Right ventricle myocardium inferior (tissue), 1 donor: ENCODE measurements at regions not wholly inside any gene's neighbourhood (a gene's known extent, or its start where the extent isn't known, plus 50 kb on each side); places are given as distances from the start of the nearest gene placed in this dataset.
"Not testable (repeated sequence)": the region's sequence is repeated elsewhere in the genome, so short reads cannot be mapped to it uniquely, and the experiment has no call there.

Experiments
- ATAC-seq: fragments of 200-7000 bp; cut with Tn5 transposase; one replicate; pipeline ENCODE4 v1.9.1; 2020; ENCODE audit warnings: mild to moderate bottlenecking, moderate library complexity
- DNase-seq: peaks from one replicate; pipeline ENCODE4 v3.0.0; 2021; ENCODE audit errors: missing footprints
- intact Hi-C: fragments of 100-400 bp; cut with DNase I; formaldehyde crosslinking; loops from one replicate; pipeline ENCODE4 v1.11.0; 2022
- donor health status: DM: no; HTN: yes; CAD: no; lungs with severe emphysema.

DNA sequence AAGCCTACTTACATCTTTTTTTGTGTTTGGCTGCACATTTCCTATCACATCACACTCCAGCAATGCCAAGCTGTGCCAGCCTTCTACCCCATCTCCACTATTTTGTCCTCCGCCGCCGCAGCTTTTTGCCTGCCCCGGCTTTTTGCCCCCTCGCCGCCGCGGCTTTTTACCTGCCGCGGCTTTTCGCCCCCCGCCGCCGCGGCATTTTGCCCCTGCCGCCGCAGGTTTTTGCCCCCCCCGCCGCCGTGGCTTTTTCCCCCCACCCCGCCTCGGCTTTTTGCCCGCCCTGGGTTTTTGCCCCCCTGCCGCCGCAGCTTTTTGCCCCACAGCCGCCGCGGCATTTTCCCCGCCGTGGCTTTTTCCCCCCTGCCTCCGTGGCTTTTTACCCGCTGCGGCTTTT lies 506.0 kb downstream of the ZNF37A start:
- intact Hi-C loops, result no loop called here
- no peak for ATAC-seq
- DNase-seq, result no peak

GRCh38 chr10:38600696-38601095 lies 506.6 kb downstream of the ZNF37A start:
- intact Hi-C loops, result no loop called here
- no peak for ATAC-seq
- no peak for DNase-seq

DNA sequence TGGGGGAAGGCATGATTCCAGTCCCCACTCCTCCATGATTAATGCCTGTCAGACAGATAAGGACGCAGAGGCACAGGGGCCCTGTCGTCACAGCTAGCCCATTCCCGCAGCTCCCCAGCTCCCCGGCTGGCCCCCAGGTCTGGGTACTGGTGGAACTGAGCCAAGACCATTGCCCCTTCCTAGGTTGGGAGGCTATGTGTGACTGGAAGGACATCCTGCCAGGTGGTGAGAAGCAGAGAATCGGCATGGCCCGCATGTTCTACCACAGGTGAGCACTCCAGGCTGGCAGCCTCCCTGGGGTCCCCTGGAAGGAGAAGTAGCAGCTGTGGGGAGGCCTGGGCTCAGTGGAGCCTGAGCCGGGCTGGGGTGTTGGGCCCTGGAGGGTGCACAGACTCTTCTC lies 509.5 kb downstream of the ZNF37A start:
- ATAC-seq, intact Hi-C loops, DNase-seq: not testable (repeated sequence)

GRCh38 chr10:38604477-38604876 lies 510.3 kb downstream of the ZNF37A start:
- ATAC-seq, result not testable (repeated sequence)

GRCh38 chr10:38605153-38605661 lies 511.1 kb downstream of the ZNF37A start:
- DNase-seq (no peak), ATAC-seq (no peak)
- intact Hi-C loops, result no loop called here

More at GRCh38 chr10:38604477-38604876, 510.3 kb downstream of the ZNF37A start:
- intact Hi-C loops, DNase-seq: not testable (repeated sequence)

- intact Hi-C loops, ATAC-seq, DNase-seq: not testable (repeated sequence)
Observed at GRCh38 chr10:38615596-38615995, 521.5 kb downstream of the ZNF37A start.

DNA sequence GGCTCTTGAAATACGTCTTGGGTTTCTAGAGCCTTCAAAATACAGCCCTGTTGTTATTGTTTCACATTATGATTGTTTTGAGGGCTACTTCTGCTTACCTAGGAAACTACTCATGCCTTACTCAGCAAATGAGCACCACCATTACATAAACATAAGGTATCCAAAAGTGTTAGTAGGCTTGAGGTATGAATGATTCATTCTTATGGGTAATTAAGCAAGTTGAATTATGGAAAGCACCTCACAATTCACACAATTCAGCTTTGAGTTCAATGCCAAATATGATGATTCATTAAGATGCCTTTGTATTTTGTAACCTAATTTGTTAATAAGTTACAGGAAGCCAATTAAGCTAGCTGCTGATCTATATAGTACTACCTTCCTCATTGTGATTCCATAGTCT lies 525.7 kb downstream of the ZNF37A start:
- ATAC-seq, intact Hi-C loops, DNase-seq: not testable (repeated sequence)

DNA sequence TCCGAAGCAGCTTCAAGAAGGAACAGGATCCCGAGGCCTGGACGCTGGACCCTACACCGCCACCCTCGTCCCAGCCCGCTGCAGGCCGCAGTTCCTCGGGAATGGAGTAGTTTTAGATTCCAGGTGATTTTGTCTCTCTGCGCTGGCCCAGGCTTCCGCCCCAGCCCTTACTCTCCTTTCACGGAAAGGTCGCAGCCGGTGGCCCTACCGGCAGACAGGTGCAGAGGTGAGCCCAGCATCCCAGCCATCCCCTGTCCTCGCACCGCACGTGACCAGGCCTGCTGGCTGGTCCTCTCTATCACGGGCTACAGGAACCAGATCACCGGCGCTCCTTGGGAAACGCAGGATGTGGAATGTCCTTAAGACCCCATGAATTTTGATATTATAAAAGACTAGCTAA lies 541.5 kb downstream of the ZNF37A start:
- intact Hi-C loops, ATAC-seq: not testable (repeated sequence)
- DNase-seq, result peak; percentile 60
